PC-3 (cell line): ENCODE measurements at regions not wholly inside any gene's neighbourhood (a gene's known extent, or its start where the extent isn't known, plus 50 kb on each side); places are given as distances from the start of the nearest gene placed in this dataset.

ENCODE experiments used
- CTCF ChIP-seq: fragments of 300-600 bp; sonication (generic); conservative IDR thresholded peaks from 2 replicates; pipeline ENCODE4 v1.5.1; 2017; ENCODE audit warnings: antibody characterized with exemption, low read depth, mild to moderate bottlenecking, low read length
- EZH2 ChIP-seq: fragments of 300-600 bp; sonication (generic); IDR thresholded peaks from one replicate; pipeline ENCODE4 v1.6.1; 2017; ENCODE audit warnings: antibody characterized with exemption, mild to moderate bottlenecking, low read length; ENCODE audit not compliant: unreplicated experiment
- EZH2phosphoT487 ChIP-seq: fragments of 300-600 bp; sonication (generic); IDR thresholded peaks from 2 replicates; pipeline ENCODE4 v1.6.1; 2018; ENCODE audit warnings: mild to moderate bottlenecking, antibody characterized with exemption, low read length, borderline replicate concordance

DNA sequence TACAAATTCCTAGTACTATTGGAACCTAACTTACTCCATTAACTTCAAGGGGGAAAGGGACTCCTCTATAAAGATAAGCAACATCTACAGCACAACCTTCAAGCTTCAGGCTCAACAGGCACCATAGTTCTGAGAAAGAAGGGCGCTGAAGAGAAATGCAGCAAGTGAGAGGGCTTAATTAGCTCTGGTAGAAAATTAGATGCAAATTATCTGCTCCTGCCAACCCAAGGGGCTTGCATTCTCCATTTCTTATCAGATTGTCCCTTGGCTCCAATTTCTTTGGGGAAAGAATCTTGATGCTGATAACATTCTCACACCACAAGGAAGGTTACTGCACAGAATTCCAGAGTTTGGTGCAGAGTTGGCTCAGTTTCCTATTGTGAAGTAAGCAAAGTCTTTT, 214.6 kb downstream of the GABRG2 start:
- TF ChIP-seq CTCF (no peak), EZH2phosphoT487 (no peak), EZH2 (no peak)
